ENCODE measurements at regions not wholly inside any gene's neighbourhood (a gene's known extent, or its start where the extent isn't known, plus 50 kb on each side); places are given as distances from the start of the nearest gene placed in this dataset.

- DNase-seq = no peak
Measured at GRCh38 chr1:193342811-193343210, 156.4 kb upstream of the B3GALT2 start.

- DNase-seq = no peak
Measured at GRCh38 chr1:193340331-193340730, 153.9 kb upstream of the B3GALT2 start.

- no peak for DNase-seq
Measured at GRCh38 chr1:193339401-193339800, 153.0 kb upstream of the B3GALT2 start.

GRCh38 chr1:193338194-193338593 is 151.8 kb upstream of the B3GALT2 start:
- peak; percentile 36 for DNase-seq

GRCh38 chr1:193335806-193336428 is 149.5 kb upstream of the B3GALT2 start:
- no peak for DNase-seq

- no peak for DNase-seq
Measured at GRCh38 chr1:193333166-193333565, 146.8 kb upstream of the B3GALT2 start.

GRCh38 chr1:193326296-193326695 is 139.9 kb upstream of the B3GALT2 start:
- no peak for DNase-seq

- no peak for DNase-seq
Measured at GRCh38 chr1:193325771-193326170, 139.4 kb upstream of the B3GALT2 start.

- no peak for DNase-seq
Measured at GRCh38 chr1:193325042-193325441, 138.6 kb upstream of the B3GALT2 start.

GRCh38 chr1:193322211-193322610 is 135.8 kb upstream of the B3GALT2 start:
- no peak for DNase-seq

- DNase-seq = no peak
Measured at GRCh38 chr1:193321242-193321840, 134.9 kb upstream of the B3GALT2 start.

GRCh38 chr1:193320270-193320669 is 133.9 kb upstream of the B3GALT2 start:
- DNase-seq = no peak

GRCh38 chr1:193318347-193318746 is 131.9 kb upstream of the B3GALT2 start:
- DNase-seq = no peak

- no peak for DNase-seq
Measured at GRCh38 chr1:193313354-193314140, 127.1 kb upstream of the B3GALT2 start.

- DNase-seq = no peak
Measured at GRCh38 chr1:193312432-193312831, 126.0 kb upstream of the B3GALT2 start.

- DNase-seq = no peak
Measured at GRCh38 chr1:193311226-193311948, 125.0 kb upstream of the B3GALT2 start.

GRCh38 chr1:193310564-193310963 is 124.2 kb upstream of the B3GALT2 start:
- DNase-seq = no peak

GRCh38 chr1:193309936-193310475 is 123.6 kb upstream of the B3GALT2 start:
- DNase-seq = no peak

- no peak for DNase-seq
Measured at GRCh38 chr1:193308438-193308837, 122.0 kb upstream of the B3GALT2 start.

- no peak for DNase-seq
Measured at GRCh38 chr1:193306430-193306829, 120.0 kb upstream of the B3GALT2 start.

Data from RPMI8226 (cell line).